GM19328 (cell line): ENCODE measurements at regions not wholly inside any gene's neighbourhood (a gene's known extent, or its start where the extent isn't known, plus 50 kb on each side); places are given as distances from the start of the nearest gene placed in this dataset.
"Not testable (repeated sequence)": the region's sequence is repeated elsewhere in the genome, so short reads cannot be mapped to it uniquely, and the experiment has no call there.

Experiments
- ATAC-seq: cut with Tn5 transposase; IDR thresholded peaks from one replicate; pipeline ENCODE4 v1.9.1; 2021; ENCODE audit warnings: mild to moderate bottlenecking, moderate library complexity; ENCODE audit not compliant: unreplicated experiment

DNA sequence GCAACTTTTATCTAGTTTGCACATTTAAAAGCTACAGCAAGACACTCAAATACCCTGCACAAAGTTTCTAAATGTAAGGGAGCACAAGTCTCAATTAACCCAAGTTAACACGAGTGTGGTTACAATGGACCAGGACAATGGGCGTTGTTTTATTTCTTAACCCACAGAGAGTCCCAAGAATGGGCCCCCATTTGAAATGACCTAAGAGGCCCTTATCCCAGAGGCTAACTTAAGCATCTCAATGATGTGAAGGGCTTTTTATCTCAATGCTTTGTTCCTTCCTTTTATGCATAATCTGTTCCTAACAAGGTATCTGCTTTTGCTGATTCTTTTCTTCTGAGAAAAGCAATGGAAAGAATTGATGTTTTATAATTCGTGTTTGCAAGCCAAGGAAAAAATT, 151.5 kb upstream of the SALL3 start:
- ATAC-seq: no peak

DNA sequence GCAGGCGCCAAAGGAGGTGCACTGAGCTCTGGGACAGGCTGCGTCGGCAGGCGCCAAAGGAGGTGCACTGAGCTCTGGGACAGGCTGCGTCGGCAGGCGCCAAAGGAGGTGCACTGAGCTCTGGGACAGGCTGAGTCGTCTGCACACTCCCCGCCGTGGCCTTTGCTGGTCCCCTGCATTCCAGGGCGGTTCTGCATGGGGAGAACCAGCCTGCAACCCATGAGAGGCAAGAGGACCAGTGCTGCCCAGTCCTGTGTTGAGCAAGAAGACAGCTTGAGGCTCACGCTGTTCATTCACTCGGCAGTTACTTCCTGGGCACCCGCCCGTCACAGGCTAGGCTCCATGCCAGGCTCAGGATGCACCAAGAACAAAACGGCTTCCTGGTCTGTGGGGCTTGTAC, 150.6 kb upstream of the SALL3 start:
- not testable (repeated sequence) for ATAC-seq

DNA sequence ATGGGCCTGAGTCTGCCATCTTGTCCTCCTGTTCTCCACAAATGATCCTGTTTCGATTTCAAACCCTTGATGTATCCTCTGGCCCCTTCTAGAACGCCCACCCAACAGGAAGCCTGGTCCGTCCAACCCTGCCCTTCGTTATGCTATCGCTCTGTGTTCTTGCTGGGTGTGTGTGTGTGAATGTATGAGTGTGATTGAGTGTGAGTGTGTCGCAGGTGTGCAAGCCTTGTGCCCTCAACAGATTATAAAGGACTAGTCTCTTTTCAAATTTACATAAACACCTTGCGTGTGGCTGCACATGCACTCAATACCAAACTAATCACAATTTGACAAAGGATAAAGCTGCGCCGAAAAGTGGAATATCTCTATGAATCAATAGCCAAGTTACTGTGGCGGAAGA, 149.5 kb upstream of the SALL3 start:
- no peak for ATAC-seq

DNA sequence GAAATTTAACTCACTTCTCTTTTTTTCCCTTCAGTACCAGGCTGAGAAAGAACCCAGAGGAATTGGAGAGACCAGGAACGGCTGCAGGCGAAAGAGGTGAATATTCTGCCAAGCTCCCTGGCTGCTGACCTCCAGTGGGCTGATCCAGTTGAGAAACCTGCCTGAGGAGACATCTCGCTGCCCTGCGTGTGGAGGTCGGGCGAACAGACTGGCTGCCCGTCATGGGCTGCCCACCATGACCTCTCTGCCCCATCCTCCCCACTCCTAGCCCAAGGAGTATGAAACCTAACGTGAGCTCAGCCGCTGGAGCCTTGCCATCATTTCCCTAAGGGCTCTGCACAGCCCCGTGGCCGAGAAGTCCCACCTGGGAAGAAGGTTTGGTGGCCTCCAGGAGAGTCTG, 148.8 kb upstream of the SALL3 start:
- no peak for ATAC-seq

DNA sequence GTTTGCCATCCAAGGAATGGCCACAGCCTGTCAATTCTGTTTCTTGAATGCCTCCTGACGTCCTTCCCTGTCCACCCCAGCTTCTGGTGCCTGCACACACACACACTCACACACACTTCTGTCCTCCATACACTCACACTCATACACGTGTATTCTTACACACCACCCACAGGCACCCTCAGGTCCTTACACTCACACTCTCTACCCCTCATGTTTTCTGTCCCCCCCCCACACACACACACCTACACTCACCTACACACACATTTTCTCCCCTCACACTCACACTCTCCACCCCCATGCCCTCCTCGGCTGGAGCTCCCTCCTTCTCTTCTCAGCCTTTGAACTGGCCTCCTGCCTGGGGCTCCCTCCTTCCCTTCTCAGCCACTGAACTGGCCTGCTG, 148.0 kb upstream of the SALL3 start:
- no peak for ATAC-seq

DNA sequence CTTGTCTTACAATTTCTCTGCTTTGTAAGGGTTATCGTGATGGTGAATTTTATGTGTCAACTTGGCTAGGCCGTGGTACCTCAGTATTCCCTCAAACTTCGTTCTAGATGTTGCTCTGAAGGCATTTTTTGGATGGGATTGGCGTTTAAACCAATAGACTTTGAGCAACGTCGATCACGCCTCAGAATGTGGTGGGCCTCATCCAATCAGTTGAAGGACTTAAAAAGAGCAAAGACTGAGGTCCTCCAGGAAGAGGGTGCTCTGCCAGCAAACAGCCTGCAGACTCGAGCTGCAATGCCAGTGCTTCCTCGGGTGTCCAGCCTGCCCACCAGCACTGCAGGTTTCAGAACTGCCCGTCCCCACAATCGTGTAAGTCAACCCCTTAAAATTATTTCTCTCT, 145.8 kb upstream of the SALL3 start:
- ATAC-seq: no peak

DNA sequence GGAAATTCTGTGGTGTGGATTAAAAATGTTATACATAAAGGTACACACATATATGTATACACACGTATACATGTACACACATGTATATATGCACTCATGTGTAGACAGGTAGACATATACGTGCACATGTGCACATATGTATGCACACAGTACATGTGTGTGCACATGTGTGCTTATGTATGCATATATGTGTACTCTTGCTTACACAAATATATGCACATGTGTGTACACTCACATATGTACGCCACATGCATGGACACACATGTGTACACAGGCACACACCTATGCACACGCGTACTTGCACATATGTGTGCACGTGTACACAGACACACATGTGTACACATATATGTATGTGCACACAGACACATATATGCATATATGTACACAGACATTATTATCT, 142.8 kb upstream of the SALL3 start:
- no peak for ATAC-seq

DNA sequence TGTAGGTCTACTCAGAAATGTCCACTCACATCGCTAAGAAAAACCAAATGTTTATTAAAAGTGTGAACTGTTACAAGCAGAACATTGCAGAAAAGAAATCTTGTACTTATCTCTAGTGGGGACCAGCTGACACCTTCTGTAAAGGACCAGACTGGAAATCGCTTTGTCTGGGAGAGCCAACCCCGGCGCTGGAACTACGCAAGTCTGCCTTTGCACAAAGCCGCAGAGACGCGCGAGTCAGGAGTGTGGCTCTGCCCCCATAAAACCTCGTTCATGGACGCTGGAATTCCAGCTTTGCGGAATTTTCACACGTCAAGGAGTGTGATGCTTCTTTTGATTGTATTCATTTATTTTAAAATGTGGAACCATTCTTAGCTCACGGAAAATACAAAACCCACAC, 141.9 kb upstream of the SALL3 start:
- ATAC-seq: no peak

DNA sequence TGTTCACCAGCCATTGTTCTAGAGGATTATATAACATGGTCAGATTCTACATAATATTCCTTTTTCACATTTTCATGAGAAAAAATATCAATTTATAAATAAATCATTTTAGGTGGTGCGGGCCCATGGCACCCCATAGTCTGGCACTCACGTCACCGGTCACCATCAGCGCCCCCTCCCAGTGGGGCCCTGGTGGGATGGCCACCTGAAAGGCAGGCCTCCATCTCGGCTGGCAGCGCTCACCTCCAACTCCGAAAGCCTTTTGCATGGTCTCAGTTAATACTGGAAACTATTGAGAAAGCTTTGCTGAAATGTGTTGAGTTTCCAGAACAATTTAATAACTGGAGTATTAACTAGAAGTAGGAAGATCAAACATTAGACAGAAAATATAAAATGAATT, 141.4 kb upstream of the SALL3 start:
- ATAC-seq: no peak

DNA sequence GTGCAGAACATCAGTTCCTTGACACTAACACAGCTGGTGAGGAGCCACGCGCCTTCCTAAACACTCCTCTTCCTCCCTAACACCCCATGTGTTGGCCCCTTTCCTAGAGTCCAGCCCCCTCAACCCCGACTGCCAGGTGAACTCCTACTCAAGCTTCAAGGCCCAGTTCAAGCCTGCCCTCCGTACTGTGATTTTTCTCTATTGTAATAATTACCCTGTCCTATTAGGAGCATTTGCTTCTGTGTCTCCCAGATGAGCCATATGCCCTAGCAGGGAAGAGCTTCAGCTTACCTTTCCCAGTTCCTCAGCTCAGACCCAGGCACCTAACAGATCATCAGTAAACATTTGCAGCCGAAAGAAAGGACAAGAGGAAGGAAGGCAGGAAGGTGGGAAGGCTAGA, 130.6 kb upstream of the SALL3 start:
- ATAC-seq: no peak

DNA sequence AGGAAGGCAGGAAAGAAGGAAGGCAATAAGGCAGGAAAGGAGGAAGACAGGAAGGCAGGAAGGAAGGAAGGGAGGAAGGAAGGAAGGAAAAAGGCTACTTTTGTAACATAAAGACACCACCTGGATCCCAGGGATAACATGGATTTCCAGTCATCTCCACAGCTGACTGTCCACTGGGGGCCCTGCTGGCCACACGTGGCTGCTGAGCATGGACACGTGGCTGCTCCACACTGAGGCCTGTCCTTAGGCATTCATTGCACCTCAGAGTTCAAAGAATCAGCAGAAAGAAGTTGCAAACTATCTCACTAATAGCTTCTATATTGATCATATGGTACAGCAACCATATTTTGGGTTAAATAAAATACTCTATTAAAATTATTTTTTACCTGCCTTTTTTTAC, 130.2 kb upstream of the SALL3 start:
- ATAC-seq: no peak

DNA sequence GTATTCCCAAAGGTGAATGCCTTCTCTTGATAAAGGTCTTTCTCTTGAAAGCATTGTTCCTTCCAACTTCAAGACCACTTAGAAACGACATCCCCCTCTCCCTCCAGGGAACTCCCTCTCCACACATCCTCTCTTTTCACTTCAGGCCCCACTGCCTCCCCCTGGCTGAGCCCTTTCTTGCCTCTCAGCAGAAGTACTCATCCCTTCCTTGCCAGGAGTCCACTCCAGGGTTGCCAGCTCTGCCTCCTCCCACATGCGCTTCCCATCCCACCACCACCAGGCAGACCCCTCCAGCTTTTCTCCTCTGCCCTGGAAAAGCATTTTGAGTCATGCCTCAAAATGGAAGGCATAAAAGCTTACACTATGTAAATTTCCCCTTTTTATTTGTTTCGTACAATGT, 126.3 kb upstream of the SALL3 start:
- no peak for ATAC-seq

DNA sequence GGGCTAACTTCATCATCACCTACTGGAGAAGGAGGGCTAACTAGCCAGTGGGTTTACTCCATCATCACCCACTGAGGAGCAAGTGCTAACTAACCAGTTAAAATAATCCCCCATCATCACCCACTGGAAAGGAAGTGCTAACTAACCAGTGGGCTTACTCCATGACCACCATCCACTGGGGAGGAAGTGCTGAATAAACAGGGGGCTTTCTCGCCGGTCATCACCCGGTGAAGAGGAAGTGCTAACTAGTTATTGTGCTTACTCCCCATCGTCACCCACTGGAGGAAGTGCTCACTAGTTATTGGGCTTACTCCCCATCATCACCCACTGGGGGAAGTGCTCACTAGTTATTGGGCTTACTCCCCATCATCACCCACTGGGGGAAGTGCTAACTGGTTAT, 124.4 kb upstream of the SALL3 start:
- no peak for ATAC-seq

DNA sequence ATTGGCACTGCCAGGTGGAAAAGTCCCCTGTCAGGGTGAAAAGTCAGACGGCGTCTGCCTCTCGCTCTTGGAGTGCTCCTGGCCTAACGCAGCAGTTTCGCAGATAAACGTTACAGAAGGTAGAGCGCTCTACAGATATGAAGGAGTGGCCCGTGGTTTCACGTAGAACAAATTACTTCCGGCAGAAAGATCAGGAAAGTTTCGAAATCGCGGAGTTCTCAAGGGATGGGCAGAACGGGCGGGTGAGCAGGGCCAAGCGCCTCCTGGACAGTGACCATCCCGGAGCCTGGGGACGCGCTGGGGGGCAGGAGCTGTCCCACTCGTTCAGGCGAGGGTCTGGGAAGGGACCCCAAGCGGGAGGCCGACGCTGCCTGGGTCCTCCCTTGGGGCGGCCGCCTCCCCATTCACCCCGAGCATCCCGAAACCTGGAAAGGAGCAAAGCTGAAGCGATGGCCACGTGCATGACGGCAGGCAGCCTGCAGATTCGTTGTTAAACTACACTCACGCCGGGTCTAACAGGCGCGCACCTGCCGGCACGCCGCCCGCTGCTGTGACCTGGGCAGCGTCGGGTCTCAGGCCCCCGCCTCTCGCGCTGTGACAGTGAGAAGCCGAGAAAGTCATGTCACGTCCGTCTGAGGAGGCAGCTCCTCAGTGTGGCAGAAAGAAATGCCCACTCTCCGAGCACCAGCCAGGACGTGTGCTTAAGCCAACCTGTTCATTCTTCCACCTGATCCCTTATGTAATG, 122.9 kb upstream of the SALL3 start:
- no peak for ATAC-seq

DNA sequence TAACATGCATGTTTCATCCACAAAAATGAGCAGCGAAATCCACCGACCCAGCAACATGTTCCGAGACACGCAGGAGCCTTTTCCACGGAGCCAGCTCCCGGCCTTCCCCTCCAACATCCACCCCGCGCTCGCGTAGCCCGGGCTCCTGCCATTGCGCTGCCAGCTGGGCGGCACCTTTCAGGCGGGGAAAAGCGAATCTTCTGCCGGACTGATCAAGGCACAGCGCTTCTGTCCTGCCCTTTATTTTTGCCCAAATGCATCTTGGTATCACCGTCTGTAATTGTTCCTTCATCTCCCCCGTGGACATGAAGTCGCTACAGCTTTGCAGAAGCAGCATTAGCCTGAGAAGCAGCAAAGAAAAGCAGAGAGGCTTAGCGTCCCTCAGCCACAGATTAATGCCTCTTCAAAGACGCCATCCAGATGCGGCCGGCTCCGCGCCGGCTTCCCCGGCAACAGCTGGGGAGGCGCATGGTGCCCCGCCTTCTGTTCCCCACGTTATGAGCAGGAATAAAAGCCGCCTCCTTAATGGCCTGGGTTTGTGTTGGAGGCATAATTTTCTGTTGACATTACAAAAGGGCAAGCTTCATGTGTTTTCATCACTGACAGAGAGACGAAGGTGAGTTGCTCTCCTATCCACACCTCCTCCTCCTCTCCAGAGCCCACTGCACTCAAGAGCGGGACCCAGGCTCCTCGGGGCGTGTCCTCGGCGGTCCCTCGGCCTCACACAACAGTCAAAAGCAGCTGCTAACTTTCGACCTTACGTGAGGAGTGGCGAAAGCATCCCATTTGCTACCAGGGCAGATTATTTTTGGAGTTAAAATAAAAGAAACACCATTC, 122.1 kb upstream of the SALL3 start:
- no peak for ATAC-seq

DNA sequence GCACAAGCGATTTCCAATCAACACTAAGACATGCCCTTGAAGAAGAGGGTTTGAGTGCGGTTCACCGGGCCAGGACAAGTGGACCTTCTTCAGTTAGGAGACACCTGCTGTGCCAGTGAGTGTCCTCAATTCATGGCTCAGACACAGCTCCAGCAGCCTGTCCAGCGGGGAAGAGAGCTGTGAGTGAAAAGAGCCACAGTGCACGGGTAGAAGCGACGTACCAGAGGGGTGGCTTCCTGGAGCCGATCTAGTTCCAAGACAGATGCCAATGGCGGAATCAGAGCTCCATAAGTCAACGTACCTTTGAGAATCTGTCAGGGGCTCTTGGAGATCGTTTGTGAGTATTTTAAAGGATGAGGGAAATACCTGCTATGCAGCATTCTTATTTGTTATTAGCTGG, 119.9 kb upstream of the SALL3 start:
- ATAC-seq: no peak

DNA sequence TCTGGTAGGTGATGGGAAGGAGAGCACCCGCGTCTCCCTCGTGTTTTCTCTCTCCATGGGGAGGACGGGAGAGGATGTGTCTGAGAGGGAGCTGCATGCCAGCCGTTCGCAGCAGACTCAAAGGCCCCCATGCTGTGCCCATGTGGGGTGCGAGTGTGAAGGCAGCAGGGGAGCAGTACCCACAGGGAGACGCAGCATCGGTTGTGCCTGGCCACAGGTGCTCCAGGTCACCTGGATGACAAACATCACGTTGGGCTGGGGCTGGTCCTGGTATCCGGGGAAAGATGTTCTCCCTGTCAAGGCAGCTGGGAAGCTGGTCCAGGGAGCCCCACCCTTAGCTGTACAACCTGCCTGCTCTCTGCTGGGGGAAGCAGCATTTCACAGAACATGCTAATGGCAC, 119.5 kb upstream of the SALL3 start:
- no peak for ATAC-seq

DNA sequence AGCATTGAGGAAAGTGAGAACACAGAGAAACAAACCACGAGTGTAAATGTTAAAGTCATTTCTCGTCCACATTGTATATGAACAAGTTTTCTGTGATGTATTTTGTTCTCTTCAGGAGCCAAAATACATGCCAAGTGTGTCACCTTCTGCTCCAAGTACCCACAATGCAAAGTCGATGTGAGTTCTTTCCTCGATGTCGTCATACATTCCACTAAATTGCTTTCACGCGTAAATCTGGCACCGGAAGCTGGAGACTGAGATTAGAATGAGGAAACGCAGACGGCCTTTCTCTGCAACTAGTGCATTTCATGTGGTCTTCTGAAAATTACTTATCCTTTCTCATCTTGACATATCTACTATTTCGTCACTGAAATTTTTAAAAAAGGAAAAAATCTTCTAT, 118.5 kb upstream of the SALL3 start:
- ATAC-seq: no peak

DNA sequence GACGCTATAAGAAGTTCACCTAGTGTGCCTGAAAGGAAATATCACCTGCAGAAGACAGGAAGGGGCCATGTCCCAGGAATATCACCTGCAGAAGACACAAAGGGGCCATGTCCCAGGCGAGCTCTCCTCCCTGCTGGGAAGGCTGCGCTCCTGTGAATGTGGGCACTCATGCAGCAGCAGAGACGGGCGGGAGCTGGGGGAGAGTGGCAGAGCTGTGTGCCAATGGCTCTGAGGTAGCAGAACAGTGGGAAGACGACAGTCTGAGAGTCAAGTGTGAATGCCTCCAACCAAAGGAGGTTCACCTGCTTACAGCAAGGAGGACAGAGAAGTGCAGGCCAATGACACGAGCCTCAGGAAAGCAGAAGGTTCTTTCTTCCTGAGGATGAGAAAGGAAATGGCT, 117.9 kb upstream of the SALL3 start:
- ATAC-seq: no peak

DNA sequence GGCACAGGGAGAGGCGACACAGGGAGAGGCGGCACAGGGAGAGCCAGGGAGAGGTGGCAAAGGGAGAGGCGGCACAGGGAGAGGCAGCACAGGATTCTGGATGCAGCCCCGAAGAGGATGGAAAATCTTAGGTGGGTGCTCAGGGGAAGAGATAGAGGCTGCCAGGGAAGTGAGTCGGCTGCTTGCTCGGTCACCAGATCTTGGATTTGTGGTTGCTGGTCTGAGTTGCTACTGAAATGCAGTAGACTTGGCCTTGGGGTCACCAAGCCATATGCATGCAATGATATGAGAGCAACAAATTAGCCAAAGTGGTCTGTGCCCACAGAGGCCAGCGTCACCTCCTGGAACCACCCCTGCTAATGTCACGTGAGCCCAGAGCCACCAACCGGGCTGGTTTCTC, 117.2 kb upstream of the SALL3 start:
- ATAC-seq: no peak

DNA sequence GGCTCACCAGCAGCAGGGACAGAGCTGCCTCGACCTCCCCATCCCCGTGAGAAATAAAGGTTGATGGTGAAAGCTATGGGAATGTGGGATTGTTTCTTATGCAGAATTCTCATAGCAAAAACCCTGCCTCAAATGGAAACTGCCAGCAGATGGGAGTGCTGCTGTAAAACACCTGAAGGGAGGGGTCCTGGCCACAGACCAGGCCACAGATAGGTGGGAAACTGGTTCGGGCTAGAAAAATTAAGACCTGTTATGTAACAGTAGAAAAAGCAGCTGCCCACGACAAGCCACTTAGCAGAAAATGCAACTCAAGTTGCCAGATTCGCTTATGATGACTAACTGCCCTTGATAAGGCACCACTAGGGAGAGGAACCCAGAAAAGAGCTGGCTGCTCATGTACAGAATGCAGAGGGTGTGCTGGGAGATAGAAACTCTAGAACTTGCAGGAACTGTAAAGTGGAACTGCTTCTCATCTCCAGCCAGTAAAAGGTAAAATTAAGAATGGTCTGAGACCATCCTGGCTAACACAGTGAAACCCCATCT, 114.5 kb upstream of the SALL3 start:
- no peak for ATAC-seq

DNA sequence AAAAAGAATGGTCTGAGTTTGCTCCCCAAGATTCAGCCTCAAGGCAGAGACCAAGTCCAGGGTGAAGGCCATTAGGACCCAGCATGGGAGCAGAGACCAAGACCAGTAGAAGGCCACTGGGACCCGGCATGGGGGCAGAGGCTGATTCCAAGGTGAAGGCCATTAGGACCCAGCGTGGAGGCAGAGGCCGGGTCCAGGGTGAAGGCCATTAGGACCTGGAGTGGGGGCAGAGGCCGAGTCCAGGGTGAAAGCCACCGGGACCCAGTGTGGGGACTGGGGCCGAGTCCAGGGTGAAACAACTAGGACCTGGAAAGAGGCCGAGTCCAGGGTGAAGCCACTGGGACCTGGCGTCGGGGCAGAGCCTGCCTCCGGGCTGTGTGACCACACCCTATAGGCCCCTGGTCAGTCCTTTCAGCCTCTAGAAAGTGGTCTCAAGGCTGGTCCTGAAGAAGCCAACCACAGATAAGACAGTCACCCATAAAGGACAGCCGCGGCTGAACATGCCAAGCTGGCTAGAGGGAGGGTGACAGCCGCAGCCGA, 113.8 kb upstream of the SALL3 start:
- no peak for ATAC-seq
